HG03039 (cell line): ENCODE measurements at regions not wholly inside any gene's neighbourhood (a gene's known extent, or its start where the extent isn't known, plus 50 kb on each side); places are given as distances from the start of the nearest gene placed in this dataset.

Experiments
- ATAC-seq: cut with Tn5 transposase; IDR thresholded peaks from one replicate; pipeline ENCODE4 v1.9.1; 2021; ENCODE audit warnings: mild to moderate bottlenecking, moderate library complexity; ENCODE audit not compliant: unreplicated experiment

DNA sequence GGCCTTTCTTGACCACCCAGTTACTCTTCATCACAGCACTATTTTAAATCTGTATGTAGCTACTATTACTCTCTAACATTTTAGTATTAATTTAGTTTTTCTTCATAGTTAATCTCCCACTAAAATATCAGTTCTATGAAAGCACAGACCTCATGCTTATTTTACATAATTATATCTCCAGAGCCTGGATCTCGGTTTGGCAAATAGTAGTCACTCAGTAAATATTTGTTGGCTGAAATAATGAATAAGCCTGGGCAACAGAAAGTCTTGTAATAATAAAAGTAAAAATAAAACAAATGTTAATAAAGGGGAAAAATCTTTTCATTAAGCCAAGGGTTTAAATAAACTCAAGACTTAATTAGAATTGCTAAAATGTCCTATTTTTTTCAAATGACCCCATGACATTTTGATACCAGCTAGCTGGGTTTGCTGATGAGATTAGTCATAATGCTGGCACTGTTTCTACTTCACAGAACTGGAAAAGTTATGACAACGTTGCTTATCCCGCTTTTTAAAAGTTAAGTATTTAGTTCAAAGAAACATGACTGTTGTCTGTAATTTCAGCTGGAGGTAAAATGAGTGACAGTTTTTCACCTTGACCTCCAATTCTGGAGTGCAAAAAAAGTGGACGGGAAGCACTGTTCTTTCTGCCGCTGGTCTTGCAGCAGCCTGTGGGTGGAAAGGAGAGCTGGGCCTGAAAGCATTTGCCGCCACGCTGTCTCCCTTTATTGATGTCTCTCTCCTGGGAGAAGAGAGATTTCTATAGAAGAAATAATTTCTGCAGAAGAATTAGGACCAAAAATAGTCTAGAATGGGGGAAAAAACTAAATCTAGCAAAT lies 85.2 kb upstream of the SPATA13 start:
- no peak for ATAC-seq

DNA sequence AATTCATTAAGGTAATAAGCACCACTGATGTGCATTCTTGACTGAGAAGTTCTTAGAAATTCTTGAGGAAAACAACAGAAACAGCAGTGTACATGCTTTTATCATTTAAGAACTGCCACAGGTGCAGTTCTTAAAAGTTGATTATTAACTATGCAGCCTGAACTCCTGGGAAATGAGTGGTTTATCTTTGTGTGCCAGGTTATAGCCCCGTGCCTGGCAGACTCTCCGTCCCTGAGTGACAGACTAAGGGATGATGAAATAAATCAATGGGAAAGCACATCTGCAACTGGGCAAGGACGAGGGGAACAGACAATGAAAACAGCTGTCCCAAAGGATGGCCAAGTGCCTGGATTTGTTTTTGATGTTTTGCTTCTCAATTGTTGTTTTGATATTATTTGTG lies 84.4 kb upstream of the SPATA13 start:
- no peak for ATAC-seq

DNA sequence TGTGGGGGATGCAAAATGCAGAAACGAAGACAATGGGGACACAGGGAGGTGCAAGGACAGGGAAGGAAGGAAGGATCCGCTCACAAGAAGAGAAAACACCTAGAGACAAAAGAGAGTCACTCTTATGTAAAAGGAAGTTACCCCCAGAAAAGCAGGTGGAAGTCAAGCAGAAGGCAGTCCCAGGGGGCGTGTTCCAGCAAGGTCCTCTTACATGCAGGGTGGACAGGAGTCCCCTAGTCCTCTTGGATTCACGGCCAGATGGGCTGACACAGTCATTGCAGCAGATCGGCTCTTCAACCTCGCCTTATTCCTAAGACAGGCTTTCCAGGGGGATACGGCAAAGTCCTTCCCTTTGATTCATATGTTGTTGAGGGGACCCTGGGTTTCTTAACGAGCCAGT lies 83.9 kb upstream of the SPATA13 start:
- ATAC-seq: no peak

DNA sequence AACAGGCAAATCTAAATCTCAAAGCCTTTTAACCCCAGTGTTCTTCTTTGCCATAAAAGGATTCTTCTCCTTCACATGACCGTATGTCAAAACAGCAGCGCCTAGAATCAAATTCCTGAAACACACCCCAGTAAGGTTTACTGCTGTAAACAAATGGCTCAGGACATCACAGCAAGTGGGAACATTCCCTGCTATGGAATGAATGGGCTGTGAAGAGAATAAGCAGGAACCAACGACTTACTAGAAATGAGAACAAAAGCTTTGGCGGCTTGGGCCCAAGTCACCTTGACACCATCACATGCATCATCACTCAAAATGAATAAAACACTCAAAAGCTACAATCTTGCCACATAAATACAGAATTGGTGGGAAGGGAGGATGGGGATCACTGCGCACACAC lies 80.4 kb upstream of the SPATA13 start:
- no peak for ATAC-seq

DNA sequence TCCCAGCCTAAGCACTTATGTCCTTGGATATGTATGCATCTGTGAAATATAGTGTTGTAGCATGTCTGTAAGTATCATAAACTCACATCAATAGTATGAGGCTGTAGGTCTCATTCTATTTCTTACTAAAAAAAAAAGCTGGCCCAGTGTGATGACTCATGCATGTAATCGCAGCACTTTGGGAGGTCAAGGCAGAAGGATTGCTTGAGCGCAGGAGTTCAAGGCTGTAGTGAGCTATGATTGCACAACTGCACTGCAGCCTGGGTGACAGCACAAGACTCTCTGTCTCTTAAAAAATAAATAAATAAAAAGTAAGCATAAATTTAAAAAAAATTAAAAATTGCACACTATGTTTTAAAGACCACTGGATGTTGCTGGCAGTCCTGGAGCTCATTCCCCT lies 79.1 kb upstream of the SPATA13 start:
- no peak for ATAC-seq

DNA sequence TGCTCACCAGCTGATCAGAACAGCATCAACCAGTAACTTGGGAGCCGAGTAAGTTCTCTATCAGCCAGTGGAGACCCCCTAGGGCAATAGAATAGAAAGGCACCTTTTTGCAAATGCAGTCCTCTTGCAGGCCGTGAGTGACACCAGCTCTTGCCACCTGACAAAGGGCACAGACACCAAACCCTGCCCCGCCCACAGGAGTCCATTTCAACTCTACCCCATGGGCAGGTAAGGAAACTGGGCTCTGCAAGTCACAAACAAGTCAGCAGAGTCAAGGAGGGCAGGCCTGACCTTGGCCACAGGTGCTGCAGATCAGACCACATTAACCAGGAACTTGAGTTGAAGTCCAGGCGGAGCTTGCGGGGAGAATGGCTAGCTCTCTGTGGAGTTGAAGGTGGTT lies 77.4 kb upstream of the SPATA13 start:
- ATAC-seq: no peak

GRCh38 chr13:24083722-24084421 lies 76.6 kb upstream of the SPATA13 start:
- no peak for ATAC-seq

GRCh38 chr13:24085662-24086061 lies 74.9 kb upstream of the SPATA13 start:
- ATAC-seq: no peak

DNA sequence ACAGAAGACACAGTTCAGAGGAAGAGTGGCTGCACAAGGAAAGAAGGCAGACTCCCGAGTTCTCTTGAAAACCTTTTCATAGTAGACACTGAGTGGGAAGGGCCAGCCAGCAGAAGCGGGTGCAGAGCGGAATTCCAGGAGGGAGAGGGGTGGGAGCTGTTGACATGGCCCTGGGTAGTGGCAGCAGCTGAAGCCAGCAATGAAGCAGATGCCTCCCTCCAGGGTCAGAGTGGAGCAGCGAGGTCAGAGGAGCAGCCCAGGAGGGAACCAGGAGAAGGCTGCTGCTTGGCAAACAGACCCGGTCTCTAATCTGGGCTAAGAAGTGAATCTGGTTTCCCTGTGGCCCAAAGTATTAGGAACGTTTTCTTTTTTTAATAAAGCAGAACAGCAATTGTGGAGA lies 73.9 kb upstream of the SPATA13 start:
- no peak for ATAC-seq

GRCh38 chr13:24087605-24088225 lies 72.8 kb upstream of the SPATA13 start:
- ATAC-seq: no peak

DNA sequence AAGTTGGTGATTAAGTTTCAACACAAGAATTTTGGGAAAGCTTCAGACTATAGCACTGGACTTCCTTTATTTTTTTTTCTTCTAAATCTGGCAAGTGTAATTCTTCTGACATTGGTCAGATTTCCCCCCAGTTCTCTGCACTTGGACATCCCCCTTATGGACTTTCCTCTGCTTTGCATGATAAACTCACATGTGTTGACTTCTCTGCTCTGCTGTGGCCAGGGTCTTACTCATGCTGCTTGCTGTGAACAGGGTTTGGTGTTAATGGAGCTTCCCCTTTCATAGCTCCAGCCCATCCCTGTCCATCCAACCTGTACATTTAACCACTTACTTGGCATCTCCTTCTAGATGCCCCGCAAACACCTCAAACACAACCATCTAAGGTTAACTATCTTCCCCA lies 70.5 kb upstream of the SPATA13 start:
- ATAC-seq: no peak

DNA sequence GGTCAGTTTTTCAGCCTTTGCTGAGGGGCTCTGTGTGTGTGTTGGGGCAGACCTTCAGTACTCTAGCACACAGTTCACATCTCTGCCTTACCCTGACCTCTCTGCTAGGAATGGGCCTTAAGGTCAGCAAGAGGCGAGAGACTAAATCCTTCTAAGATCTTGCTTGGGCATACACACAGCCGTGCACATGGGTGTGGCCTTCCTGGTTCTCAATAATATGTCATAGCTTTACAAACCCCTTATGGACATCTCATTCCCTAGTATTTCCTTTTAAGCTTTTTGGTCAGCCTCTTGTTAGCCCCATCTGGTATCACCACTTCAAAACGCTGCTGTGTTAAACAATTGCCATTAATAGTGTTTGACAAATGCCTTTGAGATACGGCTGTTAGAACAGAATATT lies 69.4 kb upstream of the SPATA13 start:
- ATAC-seq: no peak

- ATAC-seq: no peak
These were observed 68.4 kb upstream of the SPATA13 start for GRCh38 chr13:24092108-24092507.

DNA sequence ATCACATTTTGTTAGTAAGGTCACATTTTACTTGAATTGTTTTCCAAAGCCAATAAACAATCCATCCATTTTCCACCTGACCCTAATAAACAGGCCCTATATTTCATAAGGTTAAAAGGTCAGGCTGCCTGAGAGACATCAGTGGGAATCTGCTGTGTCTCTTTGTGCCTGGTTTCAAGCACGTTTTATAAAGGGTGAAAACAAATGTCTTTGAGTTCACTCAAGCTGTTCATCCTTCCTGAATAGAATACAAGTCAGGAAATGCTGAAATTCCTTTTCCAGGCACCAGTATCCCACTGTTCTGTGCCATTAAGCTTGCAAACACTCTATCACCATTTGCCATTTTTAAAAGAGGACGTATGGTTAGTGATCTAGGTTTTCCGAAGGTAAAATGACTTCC lies 67.5 kb upstream of the SPATA13 start:
- ATAC-seq: no peak

DNA sequence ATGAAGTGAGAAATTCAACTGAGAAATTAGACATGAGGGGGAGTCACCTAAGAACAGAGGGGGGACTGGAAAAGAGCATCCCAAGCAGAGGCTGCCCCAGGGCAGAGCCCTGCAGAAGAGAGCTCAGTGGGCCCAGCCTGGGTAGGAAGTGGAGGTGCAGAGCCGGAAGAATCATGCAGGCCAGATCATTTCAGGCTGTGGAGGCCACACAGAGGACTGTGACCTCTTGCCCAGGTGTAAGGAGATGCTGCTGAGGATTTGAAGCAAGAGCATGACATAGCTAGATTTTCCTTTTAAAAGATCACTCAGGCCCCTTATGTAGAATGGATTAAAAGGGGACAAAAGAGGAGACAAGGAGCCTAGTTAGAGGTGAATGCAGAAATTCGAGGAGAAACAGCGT lies 63.9 kb upstream of the SPATA13 start:
- no peak for ATAC-seq

DNA sequence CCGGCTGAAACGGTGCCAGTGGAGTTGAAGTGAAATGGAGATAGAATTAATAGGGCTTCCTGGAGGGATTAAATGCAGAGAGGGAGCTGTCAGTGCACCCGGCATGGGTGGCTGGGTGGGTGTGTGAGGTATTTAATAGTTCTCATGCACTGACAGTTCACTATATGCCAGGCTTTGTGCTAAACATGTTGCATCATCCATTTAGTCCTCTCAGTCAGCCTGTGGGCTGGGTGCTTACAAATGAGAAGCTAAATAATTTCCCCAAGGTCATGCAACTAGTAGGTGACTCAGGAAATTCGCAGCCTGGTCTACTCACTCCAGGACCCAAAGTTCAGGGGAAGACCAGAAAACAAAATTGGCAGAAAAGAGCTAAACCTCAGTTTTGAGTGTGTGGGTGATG lies 63.5 kb upstream of the SPATA13 start:
- ATAC-seq: no peak

DNA sequence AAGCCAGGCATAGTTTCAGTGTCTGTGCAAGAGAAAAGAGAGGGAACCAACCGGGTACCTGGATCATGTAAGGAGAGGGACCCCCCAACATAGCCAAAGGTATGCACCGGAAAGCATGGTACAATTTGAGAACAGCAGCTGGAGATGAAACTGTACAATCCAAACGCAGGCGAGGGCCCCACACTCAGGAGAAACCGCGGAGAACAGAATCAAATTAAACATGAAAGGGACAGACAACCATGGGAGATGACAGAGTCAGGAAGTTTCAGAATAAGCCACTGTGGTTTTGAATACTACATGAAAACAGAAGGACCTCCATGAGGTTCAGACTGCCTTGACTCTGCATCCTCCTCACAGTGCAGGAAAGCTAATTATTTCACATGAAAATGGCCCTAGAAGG lies 62.9 kb upstream of the SPATA13 start:
- ATAC-seq: no peak

GRCh38 chr13:24099490-24099889 lies 61.0 kb upstream of the SPATA13 start:
- ATAC-seq: no peak

- ATAC-seq: no peak
These were observed 60.3 kb upstream of the SPATA13 start for GRCh38 chr13:24100188-24100587.

DNA sequence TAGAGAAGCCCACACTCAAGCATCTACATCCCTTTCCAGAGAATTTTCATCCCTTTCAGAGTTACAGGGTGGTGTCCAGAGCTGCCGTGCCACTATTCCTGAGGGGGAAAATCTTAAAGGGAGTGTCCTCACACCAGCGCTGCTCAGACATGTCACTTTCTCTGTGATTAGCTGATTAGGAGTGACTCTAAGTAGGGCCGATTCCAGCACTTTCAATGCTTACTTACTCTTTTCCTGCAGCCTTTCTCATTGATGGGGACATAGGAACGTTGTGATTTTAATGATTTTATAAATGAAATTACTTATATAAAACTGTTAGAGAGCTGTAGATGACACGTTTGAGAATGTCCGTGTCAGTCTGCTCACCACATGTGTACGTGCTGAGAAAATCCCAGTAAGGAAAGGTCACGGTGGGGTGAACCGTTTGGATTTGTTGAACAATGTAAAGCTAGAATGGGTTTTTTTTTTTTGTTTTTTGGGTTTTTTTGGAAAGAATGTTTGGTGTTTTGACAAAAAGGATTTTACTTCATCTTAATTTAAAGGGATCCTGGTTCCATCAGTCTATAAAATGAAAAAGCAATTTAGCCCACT lies 56.6 kb upstream of the SPATA13 start:
- no peak for ATAC-seq

- ATAC-seq: no peak
These were observed 55.8 kb upstream of the SPATA13 start for GRCh38 chr13:24104723-24105122.

GRCh38 chr13:24106429-24106828 lies 54.1 kb upstream of the SPATA13 start:
- no peak for ATAC-seq
